ENCODE measurements at regions not wholly inside any gene's neighbourhood (a gene's known extent, or its start where the extent isn't known, plus 50 kb on each side); places are given as distances from the start of the nearest gene placed in this dataset.
"Not testable (repeated sequence)": the region's sequence is repeated elsewhere in the genome, so short reads cannot be mapped to it uniquely, and the experiment has no call there.

DNA sequence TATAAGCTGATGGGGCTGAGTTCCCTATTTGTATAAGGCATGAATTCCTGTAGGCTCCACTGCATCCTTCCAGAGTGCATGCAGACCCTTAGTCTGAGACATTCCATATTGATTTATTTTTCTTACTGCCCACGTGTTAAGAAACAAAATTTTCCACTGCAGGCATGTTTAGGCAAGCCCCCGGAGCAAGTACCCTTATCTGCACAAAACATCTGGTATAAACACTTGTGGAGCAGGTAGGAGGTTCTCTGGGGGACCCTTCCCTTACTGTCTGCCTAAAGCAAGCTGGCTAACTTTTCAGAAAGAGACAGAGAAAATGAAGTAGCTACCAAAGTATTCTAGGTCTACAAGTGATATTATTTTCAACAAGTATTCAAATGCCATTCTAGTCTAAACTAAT lies 571.0 kb upstream of the TPTE start:
- not testable (repeated sequence) for DNase-seq

DNA sequence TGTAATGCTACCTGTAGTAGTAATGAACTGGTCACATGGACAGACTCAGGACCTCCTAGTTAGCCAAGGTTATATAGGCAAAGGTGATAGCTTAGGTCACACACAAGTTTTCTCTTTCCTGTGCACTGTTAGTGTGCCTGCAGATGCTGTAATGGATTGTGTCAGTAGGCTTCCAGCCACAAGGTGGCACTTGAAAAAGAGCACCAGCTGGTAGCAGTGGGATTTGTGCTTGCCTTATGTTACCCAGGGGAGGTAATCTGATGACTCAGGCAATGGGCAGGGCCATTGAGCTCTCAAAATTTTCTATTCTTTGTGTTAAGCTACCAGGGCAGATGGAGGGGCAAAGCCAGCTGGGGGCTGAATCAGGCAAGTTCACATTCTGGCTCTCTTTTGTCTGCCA lies 562.6 kb upstream of the TPTE start:
- DNase-seq, result not testable (repeated sequence)

DNA sequence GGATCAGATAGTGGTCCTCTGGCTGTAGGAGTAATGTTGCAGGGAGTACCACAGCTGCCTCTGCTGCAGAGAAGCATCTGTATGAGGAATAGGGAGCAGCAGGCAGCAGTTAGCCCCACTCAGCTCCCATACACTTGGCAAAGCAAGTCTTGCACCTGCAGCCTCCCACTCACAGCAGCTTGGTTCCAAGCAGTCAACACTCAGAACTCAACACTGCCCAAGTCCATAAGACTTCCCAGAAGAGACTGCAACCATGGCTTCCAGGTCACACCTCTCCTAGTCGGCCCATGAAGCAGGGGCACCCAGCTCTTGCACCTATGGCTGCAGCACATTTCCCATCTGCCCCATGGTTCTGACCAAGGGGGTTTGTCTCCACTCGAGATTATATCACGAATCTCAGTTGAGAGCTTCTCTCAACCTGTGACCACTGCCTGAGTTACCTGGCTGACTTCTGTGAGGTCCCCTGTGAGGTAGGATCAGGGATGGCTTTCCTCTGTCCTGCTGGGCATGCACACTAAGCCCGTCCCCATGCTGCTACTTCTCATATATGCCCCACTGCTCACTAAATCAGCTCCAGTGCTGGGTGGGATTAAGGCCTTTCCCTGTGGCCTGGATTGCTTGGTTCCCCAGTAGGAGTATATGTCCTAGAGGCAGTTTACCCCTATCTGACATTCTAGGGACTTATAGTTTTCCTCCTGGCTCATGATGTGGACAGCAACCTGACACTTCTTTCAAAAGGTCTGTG lies 562.0 kb upstream of the TPTE start:
- DNase-seq, result not testable (repeated sequence)

DNA sequence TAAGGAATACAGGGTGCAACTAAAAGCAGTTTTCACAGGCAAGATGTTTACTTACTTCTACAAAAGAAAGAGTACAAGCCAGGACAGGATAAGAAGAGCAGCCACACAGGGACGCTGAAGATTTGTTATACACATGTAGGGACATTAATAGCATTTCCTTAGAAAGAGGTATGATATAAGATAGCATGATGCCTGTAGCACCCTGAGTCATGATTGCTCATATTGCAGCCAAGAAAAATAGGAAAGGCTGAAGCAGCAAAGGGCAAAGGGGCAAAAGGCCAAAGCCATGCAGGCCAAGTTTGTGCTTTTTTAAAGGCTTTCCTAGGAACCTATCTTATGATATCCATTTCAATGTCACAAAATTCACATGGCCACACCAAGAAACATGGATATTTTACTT lies 552.0 kb upstream of the TPTE start:
- DNase-seq, result not testable (repeated sequence)

DNA sequence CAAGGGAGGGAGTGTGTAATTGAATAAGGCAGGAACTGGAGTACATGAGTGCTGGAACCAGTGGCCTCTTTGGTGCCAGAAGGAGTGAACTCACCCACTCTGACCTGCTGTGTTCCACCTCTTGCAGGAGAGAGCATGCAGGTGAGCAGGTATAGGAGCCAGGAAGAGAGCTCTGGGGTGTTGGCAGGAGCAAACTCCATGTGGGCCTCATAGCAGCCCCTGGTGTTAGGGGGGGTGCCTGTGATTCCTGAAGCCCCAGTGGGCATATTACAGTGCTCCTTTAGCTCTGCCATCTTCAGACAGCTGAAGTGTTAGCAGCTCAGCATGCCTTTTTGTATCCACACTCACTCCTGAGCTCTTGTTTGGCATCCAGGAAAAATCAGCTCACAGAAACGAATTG lies 549.4 kb upstream of the TPTE start:
- not testable (repeated sequence) for DNase-seq

DNA sequence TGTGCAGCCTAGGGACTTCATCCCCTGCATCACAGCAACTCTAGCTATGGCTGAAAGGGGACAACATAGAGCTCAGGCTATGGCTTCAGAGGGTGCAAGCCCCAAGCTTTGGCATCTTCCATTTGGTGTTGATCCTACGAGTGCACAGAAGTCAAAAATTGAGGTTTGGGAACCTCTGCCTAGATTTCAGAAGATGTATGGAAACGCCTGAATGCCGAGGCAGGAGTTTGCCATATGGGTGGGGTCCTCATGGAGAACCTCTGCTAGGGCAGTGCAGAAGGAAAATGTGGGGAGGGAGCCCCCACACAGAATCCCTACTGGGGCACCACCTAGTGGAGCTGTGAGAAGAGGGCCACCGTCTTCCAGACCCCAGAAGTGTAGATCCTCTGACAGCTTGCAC lies 543.0 kb upstream of the TPTE start:
- not testable (repeated sequence) for DNase-seq

DNA sequence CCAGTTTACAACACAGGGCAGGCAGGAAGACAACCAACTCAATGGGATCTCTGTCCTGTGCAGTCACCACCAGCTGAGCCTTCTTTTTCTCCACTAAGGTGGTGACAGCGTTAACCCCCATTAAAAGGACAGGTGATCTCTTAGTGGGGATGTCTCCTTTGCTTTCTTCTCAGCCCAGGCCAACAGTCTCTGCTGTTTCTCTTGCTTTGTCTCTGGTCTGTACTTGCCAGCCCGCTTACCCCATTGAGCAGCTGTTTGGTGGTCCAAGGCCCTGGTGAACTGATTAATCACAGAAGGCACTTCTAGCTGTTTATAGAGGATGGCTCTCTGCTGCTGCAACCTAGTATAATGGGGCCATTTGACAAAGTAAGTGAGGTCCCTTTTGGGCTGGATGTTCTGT lies 523.9 kb upstream of the TPTE start:
- DNase-seq, result not testable (repeated sequence)

DNA sequence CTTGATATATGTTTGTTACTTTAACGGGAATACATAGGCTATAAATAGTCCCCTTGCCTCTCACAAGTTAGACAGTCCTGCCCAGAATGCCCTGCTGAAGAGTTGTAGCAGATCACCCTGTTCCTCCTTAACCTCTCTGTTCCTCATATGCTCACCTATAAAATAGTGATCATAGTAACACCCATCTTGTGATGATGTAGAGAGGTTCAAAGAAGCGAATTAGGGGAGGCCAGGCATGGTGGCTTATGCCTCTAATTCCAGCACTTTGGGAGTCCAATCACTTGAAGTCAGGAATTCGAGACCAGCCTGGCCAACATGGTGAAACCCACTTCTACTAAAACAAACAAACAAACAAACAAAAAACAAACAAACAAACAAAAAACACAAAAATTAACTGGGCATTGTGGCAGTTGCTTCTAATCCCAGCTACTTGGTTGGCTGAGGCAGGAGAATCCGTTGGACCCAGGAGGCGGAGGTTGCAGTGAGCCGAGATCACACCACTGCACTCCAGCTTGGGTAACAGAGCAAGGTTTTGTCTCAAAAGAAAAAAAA lies 518.5 kb upstream of the TPTE start:
- DNase-seq, result not testable (repeated sequence)

DNA sequence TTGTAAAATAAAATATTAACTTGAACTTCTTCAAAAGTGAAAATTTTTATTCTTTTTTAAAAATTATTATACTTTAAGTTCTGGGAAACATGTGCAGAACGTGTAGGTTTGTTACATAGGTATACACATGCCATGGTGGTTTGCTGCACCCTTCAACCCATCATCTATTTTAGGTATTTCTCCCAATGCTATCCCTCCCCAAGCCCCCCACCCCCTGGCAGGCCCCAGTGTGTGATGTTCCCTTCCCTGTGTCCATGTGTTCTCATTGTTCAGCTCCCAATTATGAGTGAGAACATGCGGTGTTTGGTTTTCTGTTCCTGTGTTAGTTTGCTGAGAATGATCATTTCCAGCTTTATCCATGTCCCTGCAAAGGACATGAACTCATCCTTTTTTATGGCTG lies 515.6 kb upstream of the TPTE start:
- not testable (repeated sequence) for DNase-seq

DNA sequence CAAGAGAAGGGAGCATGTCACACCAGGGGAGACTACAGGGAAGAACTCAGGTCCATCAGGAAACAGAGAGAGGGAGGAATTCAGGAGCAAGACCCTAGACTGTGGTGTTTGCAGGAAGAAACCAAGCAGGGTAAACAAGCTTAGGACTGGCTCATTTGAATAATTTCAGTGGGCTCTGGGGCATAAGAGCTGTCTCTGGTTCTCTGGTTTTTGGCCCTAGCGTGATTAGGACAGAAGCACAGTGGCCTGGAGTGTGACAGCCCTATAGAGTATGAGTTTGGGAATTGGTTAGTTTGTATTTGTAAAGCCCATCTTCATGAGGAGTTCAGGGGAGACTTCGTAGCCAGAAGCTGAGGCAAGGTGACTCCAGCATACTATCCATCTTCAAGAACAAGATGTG lies 504.4 kb upstream of the TPTE start:
- DNase-seq, result not testable (repeated sequence)

DNA sequence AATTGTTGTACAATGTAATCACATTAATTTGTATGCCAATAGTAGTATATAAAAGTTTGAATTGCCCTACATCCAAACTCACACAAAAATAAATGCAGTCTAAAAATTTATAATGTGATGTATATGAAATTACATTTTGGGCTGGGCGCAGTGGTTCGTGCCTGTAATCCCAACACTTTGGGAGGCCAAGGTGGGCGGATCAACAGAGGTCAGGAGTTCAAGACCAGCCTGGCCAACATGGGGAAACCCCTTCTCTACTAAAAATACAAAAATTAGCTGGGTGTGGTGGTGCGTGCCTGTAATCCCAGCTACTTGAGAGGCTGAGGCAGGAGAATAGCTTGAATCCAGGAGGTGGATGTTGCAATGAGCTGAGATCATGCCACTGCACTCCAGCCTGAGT lies 503.6 kb upstream of the TPTE start:
- DNase-seq, result not testable (repeated sequence)

DNA sequence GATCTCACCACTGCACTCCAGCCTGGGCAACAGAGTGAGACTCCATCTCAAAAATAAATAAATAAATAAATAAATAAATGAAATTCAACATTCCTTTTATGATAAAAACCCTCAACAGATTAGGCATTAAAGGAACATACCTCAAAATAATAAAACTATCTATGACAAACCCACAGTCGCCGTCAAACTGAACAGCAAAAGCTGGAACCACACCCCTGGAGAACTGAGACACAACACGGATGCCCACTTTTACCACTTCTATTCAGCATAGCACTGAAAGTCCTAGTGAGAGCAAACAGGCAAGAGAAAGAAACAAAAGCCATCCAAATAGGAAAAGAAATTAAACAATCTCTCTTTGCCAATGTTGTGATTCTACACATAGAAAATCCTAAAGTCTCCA lies 499.9 kb upstream of the TPTE start:
- DNase-seq, result not testable (repeated sequence)

DNA sequence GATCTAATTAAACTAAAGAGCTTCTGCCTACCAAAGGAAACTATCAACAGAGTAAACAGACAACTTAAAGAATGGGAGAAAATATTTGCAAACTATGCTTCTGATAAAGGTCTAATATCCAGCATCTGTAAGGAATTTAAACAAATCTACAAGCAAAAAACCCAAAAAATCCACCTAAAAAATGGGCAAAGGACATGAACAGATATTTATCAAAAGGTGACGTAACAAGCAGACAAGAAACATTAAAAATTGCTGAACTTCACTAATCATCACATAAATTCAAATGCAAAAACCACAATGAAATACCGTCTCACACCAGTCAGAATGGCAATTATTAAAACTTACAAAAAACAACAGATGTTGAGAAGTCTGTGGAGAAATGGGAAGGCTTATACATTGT lies 498.6 kb upstream of the TPTE start:
- not testable (repeated sequence) for DNase-seq
